Adrenal gland (tissue), 9 donors: ENCODE measurements at regions not wholly inside any gene's neighbourhood (a gene's known extent, or its start where the extent isn't known, plus 50 kb on each side); places are given as distances from the start of the nearest gene placed in this dataset.

ENCODE experiments used
- DNase-seq, 7 donors: peaks; one replicate each; pipeline ENCODE4 v3.0.0-alpha.2; 2019 to 2020
- H3K27ac ChIP-seq, 5 donors: fragments of 200-600 bp; sonication (generic) in 4 of 5; 1 replicate in 3 of 5; 2 replicates in 2 of 5; pipeline versions ENCODE4 v1.5.1 to v1.8.0; 2016 to 2020; ENCODE audit warnings: mild to moderate bottlenecking in 1 of 5
- H3K27me3 ChIP-seq: fragments of 200-600 bp; 2 replicates; pipeline ENCODE4 v1.8.0; 2021
- H3K36me3 ChIP-seq, 2 donors: fragments of 200-600 bp; replicated peaks in 1 of 2; 1 replicate in 1 of 2; 2 replicates in 1 of 2; pipeline versions ENCODE4 v1.5.1 to v1.8.0; 2018 to 2022
- H3K4me1 ChIP-seq, 2 donors: fragments of 200-600 bp; replicated peaks in 1 of 2; 1 replicate in 1 of 2; 2 replicates in 1 of 2; pipeline versions ENCODE4 v1.5.1 to v1.8.0; 2018 to 2021
- H3K4me3 ChIP-seq, 4 donors: fragments of 200-600 bp; sonication (generic) in 3 of 4; one replicate each; pipeline ENCODE4 v1.5.1; 2016 to 2018
- H3K9me3 ChIP-seq, 3 donors: fragments of 200-600 bp; sonication (generic) in 1 of 3; replicated peaks in 1 of 3; 1 replicate in 2 of 3; 2 replicates in 1 of 3; pipeline versions ENCODE4 v1.5.1 to v1.8.0; 2016 to 2021
- CTCF ChIP-seq, 6 experiments: fragments of 450-650 bp in 4 of 6; fragments of 200-600 bp in 2 of 6; sonication (generic) in 1 of 6; IDR thresholded peaks; 1 replicate in 5 of 6; 2 replicates in 1 of 6; pipeline versions ENCODE4 v1.5.1 to v1.8.0; 2016 to 2021; ENCODE audit warnings: antibody characterized with exemption in 6 of 6, mild to moderate bottlenecking in 2 of 6, moderate library complexity in 1 of 6
- POLR2A ChIP-seq, 2 donors: fragments of 450-650 bp; IDR thresholded peaks; one replicate each; pipeline ENCODE4 v1.6.1; 2017; ENCODE audit warnings: antibody characterized with exemption in 2 of 2, mild to moderate bottlenecking in 2 of 2, moderate library complexity in 1 of 2
- WGBS, 4 donors: extraction: QIAGEN DNeasy Blood & Tissue Kit in 2 of 4; methylation state at CpG; one replicate each; pipeline versions ENCODE4 v1.1.5 to v1.1.7; 2013 to 2017; 5-methylcytosine and 5-hydroxymethylcytosine counted together
- intact Hi-C, 2 donors: fragments of 100-400 bp; cut with DNase I; formaldehyde crosslinking; loops; one replicate each; pipeline versions ENCODE4 v1.14.1 to v1.15.0; 2022 to 2023
- donor health status: healthy with polysubstance abuse.
- donor health status: Bipolar disorder and iron deficiency.
- donor health status: DM: yes; HTN: yes; CAD: no.
- donor health status: DM: no; HTN: no; CAD: no.
- donor health status: DM: no; HTN: no; CAD: no.

GRCh38 chr15:81573098-81573746 is 199.2 kb upstream of the TMC3 start:
- intact Hi-C loops = no loop called here
- no peak for TF ChIP-seq POLR2A (IDR thresholded peaks at IDR 0.05)
- TF ChIP-seq CTCF (IDR thresholded peaks at IDR 0.05) = no peak
- DNase-seq = no peak
- Histone ChIP-seq H3K27me3 (peaks cover 5% of the 10 kb centered on the region), H3K27ac (no peak overlapping the region), H3K9me3 (peaks cover 0 to 5% (median 0%) of the 10 kb centered on the region in 3 donors), H3K4me1 (no peaks in the 10 kb centered on the region), H3K4me3 (no peak overlapping the region), H3K36me3 (no peaks in the 10 kb centered on the region)
- WGBS, 4 donors = 73 to 79% (median 76%) methylated on average over 9 of the region's 9 CpGs

GRCh38 chr15:81572190-81572589 is 198.2 kb upstream of the TMC3 start:
- H3K4me1 ChIP-seq = no peaks in the 10 kb centered on the region
- intact Hi-C loops = no loop called here

GRCh38 chr15:81569286-81570080 is 195.5 kb upstream of the TMC3 start:
- intact Hi-C loops = no loop called here
- H3K9me3 ChIP-seq = no peaks in the 10 kb centered on the region
- 48 to 70% (median 69%) methylated on average over 4 of the region's 4 CpGs for WGBS, 4 donors

More at GRCh38 chr15:81572190-81572589, 198.2 kb upstream of the TMC3 start:
- Histone ChIP-seq H3K4me3 (no peak overlapping the region), H3K27me3 (peaks cover 5% of the 10 kb centered on the region), H3K9me3 (no peaks in the 10 kb centered on the region), H3K27ac (no peak overlapping the region), H3K36me3 (no peaks in the 10 kb centered on the region)
- DNase-seq = no peak
- TF ChIP-seq POLR2A (IDR thresholded peaks at IDR 0.05) (no peak), CTCF (IDR thresholded peaks at IDR 0.05) (no peak)

More at GRCh38 chr15:81569286-81570080, 195.5 kb upstream of the TMC3 start:
- TF ChIP-seq POLR2A (IDR thresholded peaks at IDR 0.05) (no peak), CTCF (IDR thresholded peaks at IDR 0.05) (no peak)
- no peak for DNase-seq
- no peak overlapping the region for H3K4me3 ChIP-seq
- no peaks in the 10 kb centered on the region for H3K36me3 ChIP-seq
- peaks cover 5% of the 10 kb centered on the region for H3K27me3 ChIP-seq
- no peaks in the 10 kb centered on the region for H3K4me1 ChIP-seq
- H3K27ac ChIP-seq = no peak overlapping the region
